ENCODE measurements at regions not wholly inside any gene's neighbourhood (a gene's known extent, or its start where the extent isn't known, plus 50 kb on each side); places are given as distances from the start of the nearest gene placed in this dataset.
"Not testable (repeated sequence)": the region's sequence is repeated elsewhere in the genome, so short reads cannot be mapped to it uniquely, and the experiment has no call there.

DNA sequence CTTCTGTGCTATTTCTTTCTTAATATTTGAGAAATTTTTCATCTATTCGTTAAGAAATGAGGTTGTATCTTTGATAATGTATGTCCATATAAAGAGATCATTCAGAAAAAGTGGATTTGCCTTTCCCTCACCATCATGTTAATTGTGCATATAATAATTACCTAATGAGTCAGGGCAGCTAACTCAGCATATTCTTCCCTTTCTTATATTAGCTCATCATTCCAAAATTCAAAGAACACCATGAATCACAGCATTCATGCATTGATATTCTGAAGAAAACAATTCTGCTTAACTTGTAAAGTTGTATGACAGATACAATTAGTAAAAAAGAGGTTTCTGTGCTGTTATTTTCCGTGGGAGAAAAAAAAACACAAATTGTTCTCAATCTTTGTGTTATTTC, 630.6 kb downstream of the TLE1 start:
- DNase-seq, result no peak

DNA sequence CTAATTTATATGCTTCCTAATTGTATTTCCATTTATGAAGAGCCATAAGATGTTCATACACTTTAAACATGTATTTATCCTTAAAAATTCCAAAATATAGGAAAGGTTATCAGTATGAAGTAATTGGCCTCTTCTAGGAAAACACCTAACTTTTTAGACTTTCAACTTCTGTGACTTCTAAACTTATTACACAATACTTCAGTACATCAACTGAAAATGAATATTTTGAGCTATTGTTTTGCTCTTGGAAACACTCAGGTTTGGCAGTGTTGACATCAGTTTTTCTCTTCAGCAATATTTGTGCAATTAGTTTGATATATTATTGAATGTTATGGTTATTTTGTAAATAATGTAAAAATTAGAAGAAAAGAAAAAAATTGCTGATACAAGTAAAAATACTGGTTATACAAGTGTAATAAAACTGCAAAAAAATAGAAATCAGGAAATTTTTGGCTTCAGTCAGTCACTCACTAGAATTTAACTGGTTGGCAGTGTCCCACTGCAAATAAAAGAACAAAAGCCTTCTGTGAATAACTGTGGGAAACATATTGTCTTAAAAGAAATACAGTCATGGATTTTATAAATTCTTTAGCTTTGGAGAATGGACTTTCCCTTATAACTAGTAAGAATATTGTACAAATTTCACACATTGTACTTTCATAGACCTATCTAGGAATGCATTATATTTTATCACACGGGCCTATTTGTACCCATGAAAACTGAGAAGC, 635.9 kb downstream of the TLE1 start:
- no peak for DNase-seq

DNA sequence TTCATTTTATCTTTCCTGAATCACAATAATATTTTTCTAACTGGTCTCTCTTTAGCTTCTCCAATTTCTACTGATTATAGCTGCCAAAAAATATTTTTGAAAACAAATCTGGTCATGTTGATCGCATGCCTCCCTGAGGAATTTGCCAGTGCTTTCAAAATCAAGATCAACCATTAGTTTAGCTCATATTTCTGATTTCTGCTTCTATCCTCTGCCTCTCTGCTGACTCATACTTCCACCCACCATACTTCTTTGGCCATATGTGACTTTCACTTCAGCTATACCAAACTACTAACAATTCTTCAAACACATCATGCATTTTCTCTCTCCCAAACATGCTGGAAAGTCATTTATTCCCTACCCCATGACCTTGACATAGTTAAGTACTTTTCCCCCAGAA, 636.5 kb downstream of the TLE1 start:
- no peak for DNase-seq

DNA sequence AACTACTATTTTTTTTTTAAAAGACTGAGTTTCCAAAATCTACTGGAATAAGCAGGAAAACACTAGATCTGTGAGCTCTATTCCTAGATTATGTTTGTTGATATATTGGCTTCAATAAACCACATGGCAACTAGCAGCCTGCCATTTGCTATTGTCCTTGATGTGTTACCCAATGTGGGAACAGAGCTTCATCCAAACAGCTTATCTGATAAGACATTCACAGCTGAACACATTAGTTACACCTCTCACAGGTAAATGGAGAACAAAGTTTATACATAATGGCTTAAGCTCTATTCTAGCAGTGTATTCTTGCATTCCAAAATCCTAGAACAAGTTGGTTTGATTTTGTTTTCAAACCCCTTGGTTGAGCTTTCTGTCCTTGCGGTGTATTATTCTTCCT, 642.1 kb downstream of the TLE1 start:
- no peak for DNase-seq

DNA sequence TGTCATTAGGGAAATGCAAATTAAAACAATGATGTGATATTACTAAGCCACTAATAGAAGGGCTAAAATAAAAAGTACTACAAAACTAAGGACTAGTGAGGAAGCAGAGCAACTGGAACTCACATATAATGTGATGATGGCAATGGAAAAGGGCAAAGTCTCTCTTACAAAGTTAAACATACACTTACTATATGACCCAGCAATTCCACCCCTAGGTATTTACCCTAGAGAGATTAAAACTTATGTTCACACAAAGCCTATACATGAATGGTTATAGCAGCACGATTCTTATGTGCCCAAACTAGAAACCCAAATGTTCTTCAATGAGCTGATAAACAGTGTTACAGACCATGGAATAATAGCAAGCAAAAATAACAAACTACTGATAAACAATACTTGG, 643.7 kb downstream of the TLE1 start:
- DNase-seq, result no peak

DNA sequence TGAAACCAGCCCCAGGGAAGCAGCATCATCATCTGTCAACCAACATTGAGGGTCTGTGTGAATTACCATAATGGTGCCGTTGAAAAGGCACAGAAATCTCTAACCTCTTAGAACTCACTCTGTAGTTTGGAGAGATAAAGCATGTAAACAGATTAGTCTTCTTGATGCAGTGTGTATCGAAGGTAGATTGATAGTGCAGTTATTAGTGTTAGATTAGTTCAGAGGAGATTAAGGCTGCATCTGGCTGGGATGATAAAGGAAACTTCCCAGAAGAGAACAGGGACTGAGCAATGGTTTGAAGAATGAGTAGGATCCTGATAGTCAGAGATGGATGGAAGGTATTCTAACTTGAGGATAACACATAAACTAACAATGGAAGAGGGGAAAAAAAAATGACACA, 651.5 kb downstream of the TLE1 start:
- DNase-seq, result no peak

DNA sequence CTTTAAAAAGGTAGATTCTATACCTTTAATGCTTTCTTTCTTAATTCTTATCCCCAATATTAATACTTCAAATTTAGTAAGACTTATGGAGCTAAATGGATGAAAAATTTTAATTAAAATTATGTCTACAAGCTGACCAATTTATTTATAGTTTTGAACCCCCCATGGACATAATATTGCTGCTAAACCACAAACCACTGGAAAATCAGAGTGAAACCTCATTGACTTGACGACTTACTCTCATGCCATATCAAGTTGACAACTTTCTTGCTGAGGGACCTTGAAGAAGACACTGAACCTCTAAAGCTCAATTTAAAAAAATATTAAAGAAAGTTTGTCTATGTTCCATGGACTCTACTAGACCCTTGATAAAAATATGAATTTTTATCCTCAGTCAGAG, 653.7 kb downstream of the TLE1 start:
- no peak for DNase-seq

DNA sequence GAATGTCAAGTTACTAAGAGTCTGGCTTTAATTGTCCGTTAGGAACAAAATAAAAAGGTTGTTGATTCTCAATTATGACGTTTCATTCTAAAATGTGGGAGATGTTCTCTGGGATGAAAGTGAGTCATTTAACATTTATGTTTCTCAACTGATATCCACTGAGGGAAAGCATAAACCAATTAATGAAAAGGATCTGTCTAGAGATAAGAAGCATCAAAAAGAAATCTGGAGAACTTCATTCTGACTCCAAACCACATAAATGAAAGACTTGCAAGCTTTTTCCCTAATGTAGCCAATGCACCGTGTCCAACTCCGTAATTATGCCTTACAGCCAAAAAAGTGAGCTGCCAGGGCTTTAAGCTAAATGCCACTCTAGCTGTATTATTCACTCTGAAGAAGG, 654.2 kb downstream of the TLE1 start:
- no peak for DNase-seq

DNA sequence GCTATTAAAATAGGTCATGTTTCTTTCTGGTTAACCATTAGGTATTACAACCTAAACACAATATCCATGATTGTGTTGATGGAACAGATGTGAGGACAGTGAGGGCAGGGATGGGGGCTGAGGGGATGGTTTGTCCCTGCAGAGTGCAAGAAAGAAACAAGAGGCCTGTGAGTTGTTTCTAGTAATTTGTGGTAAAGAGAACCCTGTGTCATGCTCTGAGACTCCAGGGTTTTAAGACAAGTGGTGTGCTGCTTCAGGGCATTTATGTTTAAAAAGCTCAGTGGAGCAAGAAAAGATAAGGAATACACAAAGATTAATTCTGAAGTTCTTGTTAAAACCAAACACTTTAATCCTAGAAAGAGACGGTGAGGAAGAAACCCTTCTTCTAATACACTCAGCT, 656.5 kb downstream of the TLE1 start:
- DNase-seq, result no peak

DNA sequence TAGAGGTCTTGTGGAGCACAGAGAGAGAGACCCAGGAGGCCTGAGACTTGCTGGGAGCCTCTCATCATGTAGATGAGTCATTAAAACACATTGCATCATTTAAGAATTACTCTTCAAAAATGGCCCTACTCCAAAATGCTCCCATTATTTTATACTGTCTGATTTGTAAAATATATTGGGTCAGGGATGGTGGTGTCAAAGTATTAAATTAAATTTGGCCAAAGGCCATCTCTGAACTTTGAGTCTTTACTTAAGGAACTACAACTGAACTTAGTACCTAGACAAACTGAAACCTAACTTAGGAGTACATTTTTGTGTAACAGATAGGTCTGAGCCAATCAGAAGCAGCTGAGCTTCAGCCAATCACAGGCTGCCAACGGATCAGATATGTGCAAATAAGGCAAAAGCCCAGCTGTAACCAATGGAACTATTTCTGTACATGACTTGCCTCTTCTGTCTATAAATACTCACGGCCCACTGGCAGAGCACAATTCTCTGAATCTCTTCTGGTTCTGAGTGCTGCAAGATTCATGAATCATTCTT, 657.2 kb downstream of the TLE1 start:
- no peak for DNase-seq

DNA sequence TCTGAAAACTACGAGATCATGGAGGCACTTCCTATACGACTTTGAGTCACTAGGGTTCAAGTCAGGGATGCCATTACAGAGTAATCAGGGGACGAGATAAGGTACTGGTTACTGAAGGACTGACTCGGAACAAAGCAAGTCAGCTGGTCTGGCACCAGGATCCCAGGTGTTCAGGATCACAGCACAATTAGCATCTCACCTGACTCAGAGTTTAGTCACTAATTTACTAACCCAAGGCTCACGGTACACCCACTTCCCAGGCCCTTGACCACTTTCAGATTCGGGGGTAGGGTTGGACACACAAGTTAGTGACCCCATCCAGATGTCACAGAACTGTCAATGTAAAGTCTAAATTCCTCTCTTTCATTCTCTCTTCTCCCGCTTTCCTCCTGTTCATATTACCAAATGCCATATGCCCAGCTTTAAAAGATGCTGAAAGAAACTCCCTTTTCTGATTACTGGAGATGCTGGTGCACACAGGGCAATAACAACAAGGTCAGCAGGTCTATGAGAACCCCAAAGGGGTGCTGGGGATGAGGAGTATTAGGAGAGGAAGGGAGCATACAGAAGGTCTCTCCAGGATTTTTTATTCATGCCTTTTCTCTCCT, 657.8 kb downstream of the TLE1 start:
- no peak for DNase-seq

DNA sequence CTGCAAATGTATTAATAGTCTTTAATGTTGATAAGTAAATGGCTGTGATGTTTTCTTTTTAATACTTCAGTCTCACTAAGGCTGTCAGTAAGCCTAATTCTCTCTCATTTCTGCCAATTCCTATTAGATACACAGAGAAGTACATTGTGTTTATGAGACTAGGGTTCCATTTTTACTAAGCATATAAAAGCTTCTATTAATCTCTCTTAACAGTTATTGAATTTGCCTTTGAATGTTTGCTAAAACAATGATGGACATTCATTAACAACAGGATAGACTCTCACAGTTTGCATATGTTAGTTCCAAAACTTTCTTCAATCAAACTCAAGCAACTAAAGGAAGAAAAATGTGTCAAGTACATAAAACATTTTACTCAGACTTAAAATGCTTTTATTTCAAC, 659.3 kb downstream of the TLE1 start:
- DNase-seq, result no peak

DNA sequence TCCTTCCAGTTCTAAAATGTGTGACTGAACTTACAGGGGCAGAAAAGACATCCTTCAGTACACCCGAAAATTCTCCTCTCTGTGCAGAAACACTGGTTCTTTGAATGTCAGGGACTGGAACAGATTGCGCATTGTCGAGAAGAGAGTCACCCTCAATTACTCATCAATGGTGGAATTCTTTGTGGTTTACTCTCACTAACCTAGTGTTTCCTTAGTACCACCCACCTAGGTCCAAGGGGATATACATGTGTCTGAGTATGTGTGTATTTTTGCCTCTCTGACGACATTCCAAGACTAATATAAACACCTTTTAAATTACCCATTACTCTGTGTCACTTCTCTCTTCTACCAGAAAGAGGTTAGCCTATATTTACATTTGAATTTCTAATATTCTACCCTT, 660.8 kb downstream of the TLE1 start:
- DNase-seq, result no peak

DNA sequence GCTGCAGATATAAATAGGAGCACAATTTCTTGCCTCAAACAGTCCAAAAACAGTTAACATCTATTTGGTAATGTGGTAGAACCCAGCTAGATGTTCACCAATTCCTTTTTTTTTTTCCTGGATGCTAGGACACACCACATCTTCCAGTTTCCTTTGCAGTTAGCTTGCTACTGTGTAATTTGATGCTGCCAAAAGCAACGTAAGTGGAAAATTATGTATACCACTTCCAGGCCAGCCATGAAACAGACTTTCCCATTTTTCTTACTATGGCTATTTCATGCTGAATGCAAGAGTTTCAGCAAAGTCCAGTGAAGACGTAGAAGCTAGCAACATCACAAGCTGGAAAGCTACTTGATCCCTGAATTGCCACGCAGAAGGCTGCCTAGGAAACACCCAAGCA, 667.2 kb downstream of the TLE1 start:
- no peak for DNase-seq

DNA sequence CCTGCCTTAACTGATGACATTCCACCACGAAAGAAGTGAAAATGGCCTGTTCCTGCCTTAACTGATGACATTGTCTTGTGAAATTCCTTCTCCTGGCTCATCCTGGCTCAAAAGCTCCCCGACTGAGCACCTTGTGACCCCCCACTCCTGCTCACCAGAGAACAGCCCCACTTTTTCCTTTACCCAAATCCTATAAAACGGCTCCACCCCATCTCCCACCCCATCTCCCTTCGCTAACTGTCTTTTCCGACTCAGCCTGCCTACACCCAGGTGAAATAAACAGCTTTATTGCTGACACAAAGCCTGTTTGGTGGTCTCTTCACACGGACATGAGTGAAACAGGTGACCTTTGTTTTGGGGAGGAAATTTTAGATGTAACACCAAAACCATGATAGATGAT, 674.4 kb downstream of the TLE1 start:
- not testable (repeated sequence) for DNase-seq

DNA sequence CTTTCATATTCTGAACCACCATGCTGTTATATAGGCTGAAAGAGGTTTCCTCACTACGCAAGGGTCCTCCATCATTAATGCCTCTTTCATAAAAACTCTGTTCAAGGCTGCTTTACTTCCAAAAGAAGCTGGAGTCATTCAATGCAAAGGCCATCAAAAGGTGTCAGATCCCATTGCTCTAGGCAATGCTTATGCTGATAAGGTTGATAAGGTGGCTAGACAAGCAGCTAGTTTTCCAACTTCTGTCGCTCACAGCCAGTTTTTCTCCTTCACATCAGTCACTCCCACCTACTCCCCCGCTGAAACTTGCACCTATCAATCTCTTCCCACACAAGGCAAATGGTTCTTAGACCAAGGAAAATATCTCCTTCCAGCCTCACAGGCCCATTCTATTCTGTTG, 676.2 kb downstream of the TLE1 start:
- DNase-seq, result not testable (repeated sequence)

DNA sequence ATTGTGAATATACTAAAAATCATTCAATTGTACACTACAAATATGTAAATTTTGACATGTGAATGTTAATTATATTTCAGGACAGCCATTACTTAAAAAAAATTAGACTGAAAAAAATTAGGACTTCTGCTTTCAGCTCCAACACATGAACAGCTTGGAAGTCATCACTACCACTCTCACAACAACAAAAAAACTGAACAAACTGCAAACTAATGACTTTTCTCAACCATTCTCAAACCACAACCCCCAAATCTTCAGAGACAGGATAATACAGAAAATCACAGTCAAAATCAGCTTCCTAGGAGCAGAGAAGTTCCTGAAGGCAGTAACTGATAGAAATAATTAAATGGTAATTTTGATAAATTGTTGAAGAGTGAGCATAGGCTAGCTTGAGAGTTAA, 686.4 kb downstream of the TLE1 start:
- no peak for DNase-seq

DNA sequence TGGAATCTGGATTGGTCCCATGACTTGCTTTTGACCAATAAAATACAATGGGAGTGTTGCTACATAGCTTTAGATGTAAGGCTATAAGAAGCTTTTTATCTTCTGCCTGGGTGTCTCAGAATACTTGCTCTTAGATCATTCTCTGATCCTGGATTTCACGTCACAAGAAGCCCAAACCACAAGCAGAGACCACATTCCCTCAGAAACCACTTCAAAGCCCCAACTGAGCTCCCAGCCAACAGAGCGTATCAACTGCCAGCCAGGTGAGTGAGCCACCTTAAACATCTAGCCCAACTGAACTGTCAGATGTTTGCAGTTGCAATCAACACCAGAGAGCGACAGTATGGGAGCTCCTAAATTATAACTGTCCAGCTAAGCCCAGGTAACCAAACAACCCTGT, 687.1 kb downstream of the TLE1 start:
- DNase-seq, result no peak

DNA sequence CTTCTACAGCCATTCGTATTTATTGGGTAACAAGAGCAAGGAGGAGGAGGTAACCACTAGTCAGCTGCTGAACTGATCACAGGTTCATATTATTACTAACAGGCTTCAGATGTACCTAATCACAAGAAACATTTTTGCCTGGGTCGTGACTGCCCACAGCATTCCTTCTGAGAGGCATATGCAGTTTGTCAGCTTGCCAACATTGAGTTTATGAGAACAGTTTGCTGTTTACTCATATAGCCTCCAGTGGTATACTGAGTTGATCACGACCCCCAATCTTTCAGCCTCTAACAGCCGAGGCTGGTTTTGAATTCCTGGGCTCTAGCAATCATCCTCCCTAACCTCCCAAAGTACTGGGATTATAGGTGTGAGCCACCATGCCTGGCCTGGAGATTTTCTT, 693.6 kb downstream of the TLE1 start:
- DNase-seq, result no peak

DNA sequence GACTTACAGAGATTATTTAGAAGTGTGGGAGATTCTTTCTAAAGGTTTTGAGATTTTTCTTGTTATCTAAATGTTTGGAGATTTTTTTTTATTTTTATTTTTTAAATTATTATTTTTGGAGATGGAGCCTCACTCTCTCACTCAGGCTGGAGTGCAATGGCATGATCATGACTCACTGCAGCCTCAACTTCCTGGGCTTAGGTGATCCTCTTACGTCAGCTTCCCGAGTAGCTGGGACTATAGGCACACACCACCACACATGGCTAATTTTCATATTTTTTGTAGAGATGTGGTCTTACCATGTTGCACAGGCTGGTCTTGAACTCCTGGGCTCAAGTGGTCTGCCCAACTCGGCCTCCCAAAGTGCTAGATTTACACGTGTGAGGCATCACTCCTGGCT, 694.5 kb downstream of the TLE1 start:
- no peak for DNase-seq

DNA sequence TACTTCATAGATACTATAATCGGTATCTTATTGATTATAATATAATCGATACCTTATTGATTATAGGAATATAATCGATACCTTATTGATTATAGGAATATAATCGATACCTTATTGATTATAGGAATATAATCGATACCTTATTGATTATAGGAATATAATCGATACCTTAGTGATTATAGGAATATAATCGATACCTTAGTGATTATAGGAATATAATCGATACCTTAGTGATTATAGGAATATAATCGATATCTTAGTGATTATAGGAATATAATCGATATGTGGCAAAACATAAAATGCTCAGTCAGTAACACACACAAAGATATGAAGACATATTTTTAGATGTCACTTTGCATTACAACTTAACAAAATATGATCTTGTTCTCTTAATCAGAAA, 703.8 kb downstream of the TLE1 start:
- not testable (repeated sequence) for DNase-seq

DNA sequence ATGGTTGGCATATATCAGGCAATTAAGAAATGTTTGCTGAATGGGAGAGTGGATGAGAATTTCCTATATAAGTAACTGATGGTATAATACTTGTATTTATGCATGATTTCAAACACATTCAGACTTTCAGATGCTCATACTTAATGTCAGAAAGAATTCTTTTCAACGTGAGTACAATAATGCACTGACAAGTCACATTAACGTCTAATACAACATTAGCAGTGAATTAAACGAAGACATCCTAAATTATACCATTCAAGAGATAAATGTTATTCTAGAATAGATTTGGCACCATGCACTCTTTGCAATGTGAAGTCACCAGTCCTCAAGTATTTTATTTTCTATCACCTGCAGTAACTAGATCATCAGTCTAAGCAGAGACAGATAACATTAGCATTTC, 712.9 kb downstream of the TLE1 start:
- DNase-seq, result no peak

DNA sequence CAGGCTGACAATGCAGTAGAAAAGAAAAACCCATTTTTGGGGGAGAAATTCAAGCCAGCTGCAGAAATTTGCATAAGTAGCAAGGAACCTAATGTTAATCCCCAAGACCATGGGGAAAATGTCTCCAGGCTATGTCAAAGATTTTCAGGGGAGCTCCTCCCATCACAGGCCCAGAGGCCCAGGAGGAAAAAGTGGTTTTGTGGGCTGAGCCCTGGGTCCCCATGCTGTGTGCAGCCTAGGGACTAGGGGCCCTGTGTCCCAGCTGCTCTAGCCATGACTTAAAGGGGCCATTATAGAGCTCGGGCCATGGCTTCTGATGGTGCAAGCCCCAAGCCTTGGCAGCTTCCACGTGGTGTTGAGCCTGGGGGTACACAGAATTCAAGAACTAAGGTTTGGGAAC, 719.0 kb downstream of the TLE1 start:
- not testable (repeated sequence) for DNase-seq

DNA sequence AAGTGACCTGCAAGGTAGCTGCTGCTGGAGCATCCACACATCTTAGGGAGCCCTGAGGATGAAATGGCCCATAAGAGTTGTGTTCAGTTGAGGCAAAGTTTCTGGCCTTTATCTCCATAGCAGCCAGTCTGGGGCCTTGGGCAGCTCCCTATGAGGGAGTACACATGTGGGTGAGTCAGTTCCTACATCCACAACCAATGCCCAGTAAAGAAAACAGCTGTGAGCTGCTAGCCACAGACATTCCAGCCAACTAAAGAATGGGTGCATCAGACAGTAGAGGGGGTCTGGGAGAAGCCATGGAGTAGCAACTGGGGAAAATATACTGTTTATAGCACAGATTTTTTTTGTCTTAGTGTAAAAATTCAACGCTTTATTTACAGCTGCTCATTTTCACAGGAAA, 720.7 kb downstream of the TLE1 start:
- no peak for DNase-seq

DNA sequence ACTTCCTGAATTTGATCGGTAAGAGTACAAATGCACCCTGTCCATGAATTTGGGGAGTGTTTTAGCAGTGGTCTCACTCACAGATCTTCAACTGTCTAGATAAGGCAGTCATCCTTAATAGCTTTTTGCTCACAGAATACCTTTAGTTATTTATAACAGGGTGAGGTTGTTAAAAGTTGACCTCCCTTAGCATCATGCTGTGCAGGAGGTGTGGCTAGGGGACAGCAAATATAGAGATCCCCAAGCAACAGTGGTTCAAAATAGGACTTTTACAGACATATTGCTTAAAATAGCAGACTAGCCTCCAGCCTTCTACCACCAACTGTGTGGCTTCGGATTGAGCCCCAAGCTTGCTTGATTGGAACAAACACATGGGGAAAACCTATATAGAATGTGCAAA, 724.4 kb downstream of the TLE1 start:
- no peak for DNase-seq
